GM18499 (cell line): ENCODE measurements at regions not wholly inside any gene's neighbourhood (a gene's known extent, or its start where the extent isn't known, plus 50 kb on each side); places are given as distances from the start of the nearest gene placed in this dataset.

Experiments used
- ATAC-seq: cut with Tn5 transposase; IDR thresholded peaks from one replicate; pipeline ENCODE4 v1.9.1; 2021; ENCODE audit warnings: moderate number of reproducible peaks; ENCODE audit not compliant: insufficient read depth, unreplicated experiment

DNA sequence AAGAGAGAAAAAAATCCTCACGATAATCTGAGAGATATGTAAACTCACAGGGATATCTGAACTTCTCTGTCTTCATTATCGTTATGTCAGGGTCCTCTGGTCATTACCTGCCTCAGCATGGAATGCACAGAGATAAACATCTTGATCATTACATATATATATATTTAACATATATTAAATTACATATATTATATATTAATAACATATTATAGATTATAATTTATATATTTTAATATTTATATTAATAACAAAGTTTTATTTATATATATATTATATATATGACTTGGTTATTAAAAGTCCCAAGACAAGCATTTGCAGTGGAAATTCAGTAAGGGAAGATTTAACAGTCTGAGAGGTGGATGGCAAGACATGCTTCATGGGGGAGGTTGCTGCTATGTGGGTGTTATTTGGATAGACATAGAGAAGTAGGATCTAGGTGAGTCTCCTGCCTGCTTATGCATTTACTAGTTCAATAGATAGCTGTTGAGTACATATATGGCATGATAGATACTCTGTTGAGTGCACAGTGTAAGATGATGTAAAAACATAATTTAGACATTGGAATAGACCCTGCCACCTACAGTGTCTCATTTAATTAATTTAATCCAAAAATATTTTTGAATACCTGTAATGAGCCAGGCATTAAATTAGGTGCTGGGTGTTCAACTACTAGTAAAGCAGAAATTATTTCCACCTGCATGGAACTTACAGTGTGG is 255.2 kb downstream of the RAD51AP2 start:
- ATAC-seq, result no peak

DNA sequence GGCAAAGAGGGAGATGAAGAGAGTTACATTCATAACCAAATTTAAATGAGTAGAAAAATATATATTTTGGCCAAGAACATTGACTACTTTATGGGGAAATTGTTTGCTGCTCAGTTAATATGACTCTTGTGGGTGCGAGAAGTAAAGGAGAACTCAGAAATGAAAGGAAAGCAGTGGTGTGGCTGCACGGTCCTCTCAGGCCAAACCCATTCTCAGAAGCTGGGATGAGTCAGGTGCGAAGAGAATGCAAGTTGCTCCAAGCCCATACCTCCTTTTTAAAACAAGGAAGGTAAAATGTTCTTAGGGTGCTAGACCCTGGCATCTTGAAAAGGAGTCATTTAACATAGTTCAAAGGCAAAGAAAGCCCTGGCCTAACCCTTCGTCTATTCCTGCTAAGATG is 258.6 kb downstream of the RAD51AP2 start:
- ATAC-seq, result no peak

DNA sequence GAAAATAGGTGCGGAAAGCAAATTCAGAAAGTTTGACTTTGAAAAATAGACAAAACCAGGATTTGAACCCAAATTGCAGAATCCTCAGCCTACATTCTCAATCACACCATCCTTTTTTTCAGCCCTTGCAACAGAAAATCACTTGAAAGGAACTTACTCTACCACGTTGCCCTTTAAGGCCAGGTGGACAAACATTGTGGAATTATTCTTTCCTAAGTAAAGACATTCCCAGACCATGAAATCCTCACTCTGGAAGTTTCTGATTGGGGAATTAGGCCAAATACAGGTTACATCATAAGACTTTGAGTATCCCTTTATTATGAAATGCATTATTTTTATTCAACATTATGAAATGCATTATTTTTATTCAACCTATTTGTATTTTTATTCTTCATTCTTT is 259.4 kb downstream of the RAD51AP2 start:
- no peak for ATAC-seq

DNA sequence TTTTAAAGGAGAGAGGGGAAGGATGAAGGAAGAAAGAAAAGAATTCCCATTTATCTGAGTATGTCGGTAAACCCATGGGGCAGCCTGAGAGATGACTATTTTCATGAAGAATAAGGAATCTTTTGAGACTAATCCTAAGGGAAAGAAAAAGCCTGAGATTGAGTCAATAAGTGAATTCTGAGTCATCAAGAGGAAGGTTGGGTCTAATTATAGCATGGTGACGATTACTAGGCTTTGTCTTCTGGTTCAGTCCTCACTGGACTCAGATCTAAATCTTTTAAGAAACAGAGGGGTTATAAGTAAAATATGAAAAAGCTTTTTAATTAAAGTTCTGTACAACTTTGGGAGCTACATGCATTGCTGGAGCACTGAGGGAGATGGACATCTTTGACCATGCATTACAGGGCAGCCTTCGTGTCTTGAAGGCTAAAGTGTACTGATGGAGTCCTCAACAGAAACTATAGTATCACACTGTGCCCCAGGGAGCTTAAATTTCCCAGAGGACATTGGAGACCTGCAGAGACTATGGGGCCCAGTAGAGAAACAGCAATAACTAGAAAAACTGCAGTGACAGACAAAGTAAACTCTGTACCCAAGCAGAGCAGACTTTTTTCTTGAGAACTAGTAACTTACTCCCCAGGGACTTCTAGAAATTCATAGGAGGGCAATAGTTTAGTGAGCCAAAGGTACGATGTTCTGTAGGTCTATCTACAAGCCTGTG is 260.9 kb downstream of the RAD51AP2 start:
- ATAC-seq, result no peak

DNA sequence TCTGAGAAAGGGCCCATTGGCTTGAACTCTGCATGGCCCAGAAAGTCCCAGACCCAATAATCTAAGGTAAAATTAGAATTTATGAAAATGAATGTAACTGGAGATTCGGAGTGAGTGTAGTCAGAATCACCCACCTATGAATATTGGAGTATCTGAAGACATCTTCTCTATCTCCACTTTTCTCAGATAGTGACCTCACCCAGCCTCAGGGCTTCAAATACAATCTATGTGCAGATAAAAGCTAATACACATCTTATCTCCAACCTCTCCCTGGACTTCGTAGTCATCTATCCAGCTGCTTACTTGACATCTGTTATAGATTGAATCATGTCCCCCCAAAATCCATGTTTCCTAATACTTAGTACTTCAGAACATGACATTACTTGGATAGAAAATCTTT is 263.2 kb downstream of the RAD51AP2 start:
- ATAC-seq, result no peak

DNA sequence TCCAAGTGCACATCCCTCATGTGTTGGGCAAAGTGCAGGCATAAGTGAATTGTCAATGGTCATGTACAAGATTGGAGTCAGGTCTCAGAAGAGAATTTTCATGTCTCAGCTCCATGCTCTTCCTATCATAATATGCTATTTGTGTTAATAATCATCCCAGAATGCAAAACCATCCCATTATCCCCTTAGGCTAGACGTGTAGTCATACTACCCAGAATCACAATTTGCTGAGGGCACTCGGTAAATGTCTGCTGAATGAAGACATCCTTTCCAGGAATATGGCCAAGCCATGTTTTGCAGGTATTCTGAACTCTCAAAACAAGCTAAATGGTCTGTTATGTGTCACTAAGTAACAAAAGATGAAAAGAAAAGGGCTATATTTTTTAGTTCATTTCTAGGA is 263.8 kb downstream of the RAD51AP2 start:
- ATAC-seq, result no peak

DNA sequence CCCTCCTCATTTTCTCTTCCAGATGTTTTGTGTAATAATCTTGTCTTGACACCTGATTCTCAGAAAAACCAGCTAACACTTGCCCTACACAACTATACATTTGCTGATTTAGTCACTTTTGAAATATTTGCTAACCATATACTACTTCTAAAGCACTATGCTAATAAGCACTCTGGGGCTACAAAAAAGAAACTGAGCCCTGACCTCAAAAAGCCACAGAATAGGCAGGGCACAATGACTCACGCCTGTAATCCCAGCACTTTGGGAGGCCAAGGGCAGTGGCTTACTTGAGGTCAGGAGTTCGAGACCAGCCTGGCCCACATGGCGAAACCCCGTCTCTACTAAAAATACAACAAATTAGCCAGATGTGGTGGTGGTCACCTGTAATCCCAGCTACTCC is 266.0 kb downstream of the RAD51AP2 start:
- no peak for ATAC-seq

- no peak for ATAC-seq
Measured at GRCh38 chr2:17251171-17251570, 267.1 kb downstream of the RAD51AP2 start.

DNA sequence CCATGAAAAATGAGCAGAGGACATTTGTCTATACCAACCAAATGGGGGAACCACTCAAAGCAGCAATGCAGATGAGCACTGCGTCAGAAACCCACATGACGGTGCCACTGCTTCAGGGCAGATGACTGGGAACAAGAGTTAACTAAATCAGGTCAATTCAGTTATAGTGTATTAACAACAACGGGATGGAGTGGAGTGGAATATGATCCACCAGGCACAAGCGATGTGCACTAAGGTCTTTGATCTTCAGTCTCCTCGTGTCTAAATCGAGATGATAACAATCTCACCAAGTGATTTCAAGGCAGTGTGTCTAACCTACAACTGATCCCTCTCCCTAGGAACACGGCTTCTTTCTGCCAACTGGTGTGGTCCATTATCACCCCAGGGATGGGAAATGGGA is 269.0 kb downstream of the RAD51AP2 start:
- ATAC-seq, result no peak

GRCh38 chr2:17245906-17246305 is 272.3 kb downstream of the RAD51AP2 start:
- ATAC-seq, result no peak

DNA sequence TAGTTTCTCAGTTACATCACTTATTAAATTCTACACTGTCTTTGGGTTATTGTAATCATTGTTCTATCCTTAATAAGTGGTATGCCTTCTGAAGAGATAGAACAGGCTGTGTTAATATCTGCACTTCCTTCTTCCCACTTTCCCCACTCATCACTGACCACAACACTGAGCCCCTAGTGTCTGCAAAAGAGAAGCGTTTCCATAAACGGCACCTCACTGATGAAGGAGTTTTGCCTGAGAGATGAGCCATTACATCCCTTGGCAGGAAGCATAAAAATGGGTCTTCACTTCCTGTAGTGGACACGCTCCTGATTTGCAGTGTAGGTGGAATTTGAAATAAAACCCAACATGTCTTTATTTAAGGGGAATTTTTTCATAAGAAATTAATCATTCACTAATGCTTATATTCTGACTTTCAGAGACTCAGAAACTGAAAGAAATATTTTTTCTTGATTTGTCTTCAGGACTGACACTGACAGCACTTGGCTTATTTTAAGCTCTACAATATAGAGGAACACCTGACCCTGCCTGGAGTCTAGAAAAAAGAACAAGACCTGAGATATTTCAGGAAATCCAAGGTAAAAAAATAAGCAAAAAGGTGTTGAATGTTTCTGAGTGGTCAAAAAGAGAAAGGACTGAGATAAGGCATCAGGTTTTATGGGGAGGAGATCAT is 275.3 kb downstream of the RAD51AP2 start:
- no peak for ATAC-seq

- no peak for ATAC-seq
Measured at GRCh38 chr2:17239550-17239949, 278.7 kb downstream of the RAD51AP2 start.

DNA sequence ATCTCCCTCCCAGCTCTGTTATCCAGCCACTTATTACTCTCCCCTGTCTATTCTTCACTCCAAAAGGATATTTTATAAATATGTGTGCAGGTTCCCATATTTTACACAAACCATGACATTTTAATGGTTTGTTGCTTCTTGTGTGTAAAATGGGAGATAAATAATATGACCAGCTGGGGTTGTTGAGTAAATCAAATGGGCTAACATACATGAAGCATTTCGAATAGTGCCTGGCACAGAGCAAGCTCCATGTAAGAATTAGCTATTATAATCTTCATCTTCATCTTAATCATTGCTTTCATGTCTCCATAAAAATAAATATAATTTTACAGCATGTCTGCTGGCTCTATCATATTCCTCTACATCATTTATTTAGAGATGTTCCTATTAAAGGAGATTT is 283.1 kb downstream of the RAD51AP2 start:
- no peak for ATAC-seq

GRCh38 chr2:17232776-17233556 is 285.3 kb downstream of the RAD51AP2 start:
- no peak for ATAC-seq

GRCh38 chr2:17231394-17231965 is 286.8 kb downstream of the RAD51AP2 start:
- ATAC-seq, result no peak

DNA sequence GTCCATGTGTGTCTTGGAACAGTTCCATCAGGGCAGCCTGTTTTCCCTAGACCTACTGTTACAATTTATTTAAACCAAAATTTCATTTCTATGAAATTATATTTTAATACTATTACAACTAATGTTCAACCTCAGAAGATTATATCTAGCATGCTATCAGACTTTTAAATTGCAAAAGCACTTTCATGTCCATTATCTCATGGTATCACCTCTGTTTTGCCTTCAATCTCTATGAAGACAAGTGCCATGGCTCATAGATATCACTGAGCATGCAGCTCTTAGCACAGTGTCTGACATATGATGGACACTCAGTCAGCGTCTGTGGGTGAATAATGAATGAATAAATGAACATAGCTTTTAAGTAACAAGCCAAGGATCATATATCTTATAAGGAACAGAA is 288.8 kb downstream of the RAD51AP2 start:
- no peak for ATAC-seq

DNA sequence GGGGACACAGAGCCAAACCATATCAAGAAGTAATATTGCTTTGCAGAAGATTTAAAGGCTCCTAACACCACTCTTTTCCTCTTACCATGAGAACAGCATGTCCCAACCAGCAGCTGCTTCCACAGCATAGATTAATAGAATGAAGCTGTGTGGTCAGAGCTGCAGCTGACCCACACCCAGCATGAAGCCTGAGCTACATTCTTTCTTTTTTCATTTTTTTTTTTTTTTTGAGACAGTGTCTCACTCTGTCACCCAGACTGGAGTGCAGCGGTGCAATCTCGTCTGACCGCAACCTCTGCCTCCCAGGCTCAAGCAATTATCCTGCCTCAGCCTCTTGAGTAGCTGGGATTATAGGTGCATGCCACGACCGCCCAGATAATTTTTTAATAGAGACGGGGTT is 289.8 kb downstream of the RAD51AP2 start:
- no peak for ATAC-seq

GRCh38 chr2:17227856-17228255 is 290.4 kb downstream of the RAD51AP2 start:
- ATAC-seq, result no peak

DNA sequence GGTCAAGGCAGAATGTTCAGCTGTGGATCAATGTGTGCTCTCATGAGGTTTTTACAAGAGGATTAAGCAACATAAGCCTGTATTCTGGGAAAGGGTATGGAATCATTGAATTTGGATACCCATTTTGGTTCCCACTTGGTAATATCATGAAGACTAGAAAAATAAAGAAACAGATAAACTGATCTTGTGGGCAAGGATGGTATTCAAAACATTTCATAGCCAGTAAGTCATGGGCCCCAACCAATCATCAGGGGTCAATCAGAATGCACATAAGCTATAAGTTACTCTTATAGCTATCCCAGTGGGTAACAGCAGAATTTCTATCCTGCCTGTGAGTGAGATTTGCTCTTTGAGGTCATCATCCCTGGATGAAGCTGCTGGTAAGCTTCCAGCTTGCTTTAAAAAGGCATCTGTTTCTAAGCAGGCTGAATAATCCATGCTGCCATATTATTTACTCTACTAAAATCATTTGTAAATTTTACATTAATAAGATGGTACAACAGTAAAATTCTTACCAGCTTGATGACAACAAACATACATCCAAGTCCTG is 291.2 kb downstream of the RAD51AP2 start:
- no peak for ATAC-seq

DNA sequence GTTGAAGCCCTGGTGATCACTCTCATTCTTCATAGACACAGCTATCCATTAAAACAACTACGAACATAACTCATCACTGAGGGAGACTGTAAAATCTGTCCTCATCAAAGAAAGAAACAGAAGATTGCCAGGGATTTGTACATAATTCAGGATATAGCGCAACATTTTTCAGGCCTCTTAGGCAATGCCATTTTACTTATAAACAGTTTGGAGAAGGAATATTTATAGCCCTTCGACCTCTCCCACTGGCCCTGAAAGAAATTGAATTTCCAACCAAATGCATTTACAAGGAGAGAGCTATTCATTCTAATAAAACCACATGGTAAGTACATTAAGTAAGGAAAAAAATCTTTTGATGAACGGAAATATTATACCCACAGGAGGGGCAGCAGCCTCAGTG is 295.0 kb downstream of the RAD51AP2 start:
- ATAC-seq, result no peak
